Duodenal mucosa (tissue), 2 donors: ENCODE measurements at regions not wholly inside any gene's neighbourhood (a gene's known extent, or its start where the extent isn't known, plus 50 kb on each side); places are given as distances from the start of the nearest gene placed in this dataset.

ENCODE experiments used
- H3K27ac ChIP-seq: one replicate; pipeline ENCODE4 v1.7.0; 2013; ENCODE audit warnings: low read depth, low read length
- H3K27me3 ChIP-seq, 2 donors: one replicate each; pipeline ENCODE4 v1.7.0; 2013; ENCODE audit warnings: low read length in 2 of 2, control low read depth in 1 of 2; ENCODE audit not compliant: insufficient read depth in 2 of 2, control insufficient read depth in 1 of 2
- H3K36me3 ChIP-seq, 2 donors: one replicate each; pipeline ENCODE4 v1.7.0; 2013; ENCODE audit warnings: low read length in 2 of 2, control low read depth in 1 of 2; ENCODE audit not compliant: insufficient read depth in 2 of 2, control insufficient read depth in 1 of 2
- H3K4me1 ChIP-seq, 2 donors: one replicate each; pipeline ENCODE4 v1.7.0; 2013; ENCODE audit warnings: low read length in 2 of 2, control low read depth in 1 of 2; ENCODE audit not compliant: insufficient read depth in 2 of 2, control insufficient read depth in 1 of 2
- H3K4me3 ChIP-seq, 2 donors: one replicate each; pipeline ENCODE4 v1.7.0; 2013; ENCODE audit warnings: low read length in 2 of 2, low read depth in 1 of 2
- H3K9ac ChIP-seq, 2 donors: one replicate each; pipeline ENCODE4 v1.7.0; 2013; ENCODE audit warnings: low read length in 2 of 2, low read depth in 1 of 2
- H3K9me3 ChIP-seq, 2 donors: one replicate each; pipeline ENCODE4 v1.7.0; 2013; ENCODE audit warnings: low read length in 2 of 2, control low read depth in 1 of 2; ENCODE audit not compliant: control insufficient read depth in 1 of 2

- Histone ChIP-seq H3K36me3 (no peaks in the 10 kb centered on the region), H3K9me3 (no peaks in the 10 kb centered on the region), H3K27ac (no peak overlapping the region), H3K4me1 (no peaks in the 10 kb centered on the region), H3K4me3 (no peak overlapping the region), H3K27me3 (no peaks in the 10 kb centered on the region), H3K9ac (no peak overlapping the region)
Measured at GRCh38 chr3:76859596-76859995, 180.3 kb upstream of the ROBO2 start.

GRCh38 chr3:76864355-76864754 is 175.5 kb upstream of the ROBO2 start:
- Histone ChIP-seq H3K4me1 (peaks cover 0 to 13% of the 10 kb centered on the region in 2 donors), H3K36me3 (no peaks in the 10 kb centered on the region), H3K9ac (no peak overlapping the region), H3K27ac (no peak overlapping the region), H3K9me3 (no peaks in the 10 kb centered on the region), H3K27me3 (no peaks in the 10 kb centered on the region), H3K4me3 (no peak overlapping the region)

GRCh38 chr3:76866729-76867408 is 173.0 kb upstream of the ROBO2 start:
- Histone ChIP-seq H3K36me3 (no peaks in the 10 kb centered on the region), H3K9me3 (no peaks in the 10 kb centered on the region), H3K27me3 (no peaks in the 10 kb centered on the region), H3K4me3 (no peak overlapping the region), H3K9ac (no peak overlapping the region), H3K4me1 (peaks cover 0 to 13% of the 10 kb centered on the region in 2 donors), H3K27ac (no peak overlapping the region)

GRCh38 chr3:76869726-76870384 is 170.0 kb upstream of the ROBO2 start:
- Histone ChIP-seq H3K4me3 (no peak overlapping the region), H3K9me3 (no peaks in the 10 kb centered on the region), H3K27ac (no peak overlapping the region), H3K4me1 (peaks cover 10 to 20% of the 10 kb centered on the region in 2 donors), H3K36me3 (no peaks in the 10 kb centered on the region), H3K9ac (no peak overlapping the region), H3K27me3 (no peaks in the 10 kb centered on the region)

- no peaks in the 10 kb centered on the region for H3K9me3 ChIP-seq
- no peaks in the 10 kb centered on the region for H3K36me3 ChIP-seq
- H3K27me3 ChIP-seq, result no peaks in the 10 kb centered on the region
- no peak overlapping the region for H3K27ac ChIP-seq
- H3K4me3 ChIP-seq, result no peak overlapping the region
- no peak overlapping the region for H3K9ac ChIP-seq
- H3K4me1 ChIP-seq, result peaks cover 10 to 20% of the 10 kb centered on the region in 2 donors
Measured at GRCh38 chr3:76871655-76872054, 168.2 kb upstream of the ROBO2 start.

- Histone ChIP-seq H3K27me3 (no peaks in the 10 kb centered on the region), H3K27ac (no peak overlapping the region), H3K4me3 (no peak overlapping the region), H3K4me1 (peaks cover 7 to 10% of the 10 kb centered on the region in 2 donors), H3K9me3 (no peaks in the 10 kb centered on the region), H3K9ac (no peak overlapping the region), H3K36me3 (no peaks in the 10 kb centered on the region)
Measured at GRCh38 chr3:76872999-76873398, 166.9 kb upstream of the ROBO2 start.

- peaks cover 7 to 10% of the 10 kb centered on the region in 2 donors for H3K4me1 ChIP-seq
- H3K4me3 ChIP-seq, result no peak overlapping the region
- H3K27me3 ChIP-seq, result no peaks in the 10 kb centered on the region
- H3K36me3 ChIP-seq, result no peaks in the 10 kb centered on the region
- H3K9me3 ChIP-seq, result no peaks in the 10 kb centered on the region
- H3K9ac ChIP-seq, result no peak overlapping the region
- no peak overlapping the region for H3K27ac ChIP-seq
Measured at GRCh38 chr3:76873532-76874242, 166.2 kb upstream of the ROBO2 start.

GRCh38 chr3:76879959-76880358 is 159.9 kb upstream of the ROBO2 start:
- H3K27ac ChIP-seq, result no peak overlapping the region
- no peak overlapping the region for H3K9ac ChIP-seq
- H3K36me3 ChIP-seq, result no peaks in the 10 kb centered on the region
- no peak overlapping the region for H3K4me3 ChIP-seq
- H3K9me3 ChIP-seq, result no peaks in the 10 kb centered on the region
- H3K27me3 ChIP-seq, result no peaks in the 10 kb centered on the region
- peaks cover 0 to 6% of the 10 kb centered on the region in 2 donors for H3K4me1 ChIP-seq

GRCh38 chr3:76886761-76887500 is 153.0 kb upstream of the ROBO2 start:
- Histone ChIP-seq H3K27me3 (no peaks in the 10 kb centered on the region), H3K4me3 (no peak overlapping the region), H3K36me3 (no peaks in the 10 kb centered on the region), H3K9me3 (no peaks in the 10 kb centered on the region), H3K9ac (no peak overlapping the region), H3K4me1 (no peaks in the 10 kb centered on the region), H3K27ac (no peak overlapping the region)

- Histone ChIP-seq H3K9ac (no peak overlapping the region), H3K27ac (no peak overlapping the region), H3K9me3 (no peaks in the 10 kb centered on the region)
Measured at GRCh38 chr3:76888856-76889255, 151.0 kb upstream of the ROBO2 start.

More at GRCh38 chr3:76888856-76889255, 151.0 kb upstream of the ROBO2 start:
- Histone ChIP-seq H3K27me3 (no peaks in the 10 kb centered on the region), H3K36me3 (no peaks in the 10 kb centered on the region), H3K4me1 (no peaks in the 10 kb centered on the region), H3K4me3 (no peak overlapping the region)
